GM23338 (cell line): ENCODE measurements at regions not wholly inside any gene's neighbourhood (a gene's known extent, or its start where the extent isn't known, plus 50 kb on each side); places are given as distances from the start of the nearest gene placed in this dataset.

Source experiments
- ATAC-seq: fragments of 200-7000 bp; cut with Tn5 transposase; 3 replicates; pipeline ENCODE4 v1.9.1; 2020
- DNase-seq: peaks from one replicate; pipeline ENCODE4 v3.0.0-alpha.2; 2015; ENCODE audit warnings: low spot score
- H2AFZ ChIP-seq: fragments of 200-600 bp; sonication (generic); 2 replicates; pipeline ENCODE4 v1.8.0; 2016; ENCODE audit warnings: antibody characterized with exemption, mild to moderate bottlenecking, moderate library complexity
- H3F3A ChIP-seq: fragments of 200-600 bp; sonication (generic); replicated peaks from 2 replicates; pipeline ENCODE4 v1.8.0; 2017; ENCODE audit warnings: antibody characterized with exemption, mixed run types, low read depth
- H3K27ac ChIP-seq: fragments of 200-600 bp; sonication (generic); 2 replicates; pipeline ENCODE4 v1.6.1; 2016; ENCODE audit warnings: low read depth
- H3K27me3 ChIP-seq: fragments of 200-600 bp; sonication (generic); 2 replicates; pipeline ENCODE4 v1.8.0; 2016; ENCODE audit warnings: mild to moderate bottlenecking, mixed run types, moderate library complexity; ENCODE audit not compliant: insufficient read depth
- H3K36me3 ChIP-seq: fragments of 200-600 bp; sonication (generic); 2 replicates; pipeline ENCODE4 v1.8.0; 2016; ENCODE audit warnings: mild to moderate bottlenecking; ENCODE audit not compliant: insufficient read depth
- H3K4me1 ChIP-seq: fragments of 200-600 bp; sonication (generic); 2 replicates; pipeline ENCODE4 v1.8.0; 2016; ENCODE audit warnings: mild to moderate bottlenecking, moderate library complexity; ENCODE audit not compliant: insufficient read depth
- H3K4me2 ChIP-seq: fragments of 200-600 bp; sonication (generic); 2 replicates; pipeline ENCODE4 v1.7.1; 2017; ENCODE audit warnings: mixed run types
- H3K4me3 ChIP-seq: fragments of 200-600 bp; sonication (generic); 2 replicates; pipeline ENCODE4 v1.6.1; 2016; ENCODE audit warnings: mixed run types
- H3K79me2 ChIP-seq: fragments of 200-600 bp; sonication (generic); replicated peaks from 2 replicates; pipeline ENCODE4 v1.8.0; 2017; ENCODE audit warnings: mild to moderate bottlenecking; ENCODE audit not compliant: insufficient read depth
- H3K9me2 ChIP-seq: fragments of 200-600 bp; sonication (generic); 2 replicates; pipeline ENCODE4 v1.8.0; 2017; ENCODE audit not compliant: insufficient read depth
- H4K20me1 ChIP-seq: fragments of 200-600 bp; sonication (generic); replicated peaks from 2 replicates; pipeline ENCODE4 v1.8.0; 2017; ENCODE audit warnings: mild to moderate bottlenecking; ENCODE audit not compliant: insufficient read depth
- H3K27ac Mint-ChIP-seq: 2 replicates; pipeline ENCODE4 v1.8.0; 2020; ENCODE audit warnings: inconsistent platforms, mild to moderate bottlenecking, moderate library complexity, mixed read lengths
- H3K27me3 Mint-ChIP-seq: 3 replicates; pipeline ENCODE4 v1.8.0; 2022; ENCODE audit warnings: low read depth, mild to moderate bottlenecking, moderate library complexity, mixed read lengths, inconsistent platforms; ENCODE audit not compliant: insufficient read depth, poor library complexity
- H3K36me3 Mint-ChIP-seq: 3 replicates; pipeline ENCODE4 v1.8.0; 2021; ENCODE audit warnings: low read depth, mild to moderate bottlenecking, inconsistent platforms, moderate library complexity, mixed read lengths
- H3K4me1 Mint-ChIP-seq: 3 replicates; pipeline ENCODE4 v1.8.0; 2020; ENCODE audit warnings: mild to moderate bottlenecking, inconsistent platforms, mixed read lengths
- H3K4me3 Mint-ChIP-seq: 3 replicates; pipeline ENCODE4 v1.8.0; 2021; ENCODE audit warnings: moderate library complexity, mild to moderate bottlenecking, inconsistent platforms, mixed read lengths
- H3K9me3 Mint-ChIP-seq: 3 replicates; pipeline ENCODE4 v1.8.0; 2020; ENCODE audit warnings: moderate library complexity, mild to moderate bottlenecking, inconsistent platforms, mixed read lengths
- CREB1 ChIP-seq: fragments of 250-450 bp; sonication (Bioruptor Pico); IDR thresholded peaks from 2 replicates; pipeline ENCODE4 v1.5.0; 2020; ENCODE audit warnings: low read depth, mild to moderate bottlenecking, moderate library complexity
- EZH2 ChIP-seq: fragments of 200-600 bp; sonication (generic); IDR thresholded peaks from one replicate; pipeline ENCODE4 v1.8.0; 2017; ENCODE audit warnings: antibody characterized with exemption, mild to moderate bottlenecking, low read depth; ENCODE audit not compliant: unreplicated experiment
- EZH2phosphoT487 ChIP-seq: fragments of 200-600 bp; sonication (generic); IDR thresholded peaks from one replicate; pipeline ENCODE4 v1.8.1; 2018; ENCODE audit warnings: antibody characterized with exemption; ENCODE audit not compliant: unreplicated experiment
- NANOG ChIP-seq: IDR thresholded peaks from 2 replicates; pipeline ENCODE4 v1.6.1; 2016; ENCODE audit warnings: antibody characterized with exemption, borderline replicate concordance
- ZNF114 ChIP-seq: fragments of 250-450 bp; sonication (Bioruptor Pico); IDR thresholded peaks from 2 replicates; pipeline ENCODE4 v1.5.0; 2020; ENCODE audit warnings: mild to moderate bottlenecking, moderate library complexity
- ZNF331 ChIP-seq: fragments of 250-450 bp; sonication (Bioruptor Pico); IDR thresholded peaks from 2 replicates; pipeline ENCODE4 v1.5.0; 2020; ENCODE audit warnings: low read depth, mild to moderate bottlenecking, moderate library complexity
- TF ChIP-seq, protein P1 (sequence below): IDR thresholded peaks from 2 replicates; pipeline ENCODE4 v1.6.1; 2016; ENCODE audit warnings: antibody characterized with exemption
- TF ChIP-seq, protein P2 (sequence below): fragments of 250-450 bp; sonication (Bioruptor Pico); IDR thresholded peaks from 2 replicates; pipeline ENCODE4 v1.5.0; 2020; ENCODE audit warnings: mild to moderate bottlenecking, moderate library complexity
- TF ChIP-seq, protein P3 (sequence below): IDR thresholded peaks from one replicate; pipeline ENCODE4 v1.6.1; 2018; ENCODE audit warnings: antibody characterized with exemption; ENCODE audit not compliant: unreplicated experiment

- Mint-ChIP-seq H3K27ac (0 out of 2 replicates have a peak overlapping the region, but pooled peaks have one; percentile 5), H3K4me3 (no peak overlapping the region), H3K4me1 (peaks cover 12% of the 10 kb centered on the region), H3K9me3 (no peaks in the 10 kb centered on the region), H3K36me3 (no peaks in the 10 kb centered on the region), H3K27me3 (no peaks in the 10 kb centered on the region)
- no peaks in the 10 kb centered on the region for H3K4me1 ChIP-seq
- H4K20me1 ChIP-seq, result no peaks in the 10 kb centered on the region
- H3K27me3 ChIP-seq, result no peaks in the 10 kb centered on the region
- no peak overlapping the region for H3K4me3 ChIP-seq
- H3K79me2 ChIP-seq, result no peaks in the 10 kb centered on the region
- H3K27ac ChIP-seq, result no peak overlapping the region
- peak; percentile 2 for DNase-seq
- H3K4me2 ChIP-seq, result no peak overlapping the region
- H3F3A ChIP-seq, result no peaks in the 10 kb centered on the region
- no peaks in the 10 kb centered on the region for H3K36me3 ChIP-seq
- no peak for ATAC-seq
- TF ChIP-seq ZNF331 (CRISPR knock-in tag), result no peak
- TF ChIP-seq, protein P1, sequence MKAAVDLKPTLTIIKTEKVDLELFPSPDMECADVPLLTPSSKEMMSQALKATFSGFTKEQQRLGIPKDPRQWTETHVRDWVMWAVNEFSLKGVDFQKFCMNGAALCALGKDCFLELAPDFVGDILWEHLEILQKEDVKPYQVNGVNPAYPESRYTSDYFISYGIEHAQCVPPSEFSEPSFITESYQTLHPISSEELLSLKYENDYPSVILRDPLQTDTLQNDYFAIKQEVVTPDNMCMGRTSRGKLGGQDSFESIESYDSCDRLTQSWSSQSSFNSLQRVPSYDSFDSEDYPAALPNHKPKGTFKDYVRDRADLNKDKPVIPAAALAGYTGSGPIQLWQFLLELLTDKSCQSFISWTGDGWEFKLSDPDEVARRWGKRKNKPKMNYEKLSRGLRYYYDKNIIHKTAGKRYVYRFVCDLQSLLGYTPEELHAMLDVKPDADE, result no peak
- TF ChIP-seq EZH2, result no peak
- TF ChIP-seq CREB1, result no peak
- TF ChIP-seq ZNF114 (CRISPR knock-in tag), result no peak
- TF ChIP-seq, protein P2, sequence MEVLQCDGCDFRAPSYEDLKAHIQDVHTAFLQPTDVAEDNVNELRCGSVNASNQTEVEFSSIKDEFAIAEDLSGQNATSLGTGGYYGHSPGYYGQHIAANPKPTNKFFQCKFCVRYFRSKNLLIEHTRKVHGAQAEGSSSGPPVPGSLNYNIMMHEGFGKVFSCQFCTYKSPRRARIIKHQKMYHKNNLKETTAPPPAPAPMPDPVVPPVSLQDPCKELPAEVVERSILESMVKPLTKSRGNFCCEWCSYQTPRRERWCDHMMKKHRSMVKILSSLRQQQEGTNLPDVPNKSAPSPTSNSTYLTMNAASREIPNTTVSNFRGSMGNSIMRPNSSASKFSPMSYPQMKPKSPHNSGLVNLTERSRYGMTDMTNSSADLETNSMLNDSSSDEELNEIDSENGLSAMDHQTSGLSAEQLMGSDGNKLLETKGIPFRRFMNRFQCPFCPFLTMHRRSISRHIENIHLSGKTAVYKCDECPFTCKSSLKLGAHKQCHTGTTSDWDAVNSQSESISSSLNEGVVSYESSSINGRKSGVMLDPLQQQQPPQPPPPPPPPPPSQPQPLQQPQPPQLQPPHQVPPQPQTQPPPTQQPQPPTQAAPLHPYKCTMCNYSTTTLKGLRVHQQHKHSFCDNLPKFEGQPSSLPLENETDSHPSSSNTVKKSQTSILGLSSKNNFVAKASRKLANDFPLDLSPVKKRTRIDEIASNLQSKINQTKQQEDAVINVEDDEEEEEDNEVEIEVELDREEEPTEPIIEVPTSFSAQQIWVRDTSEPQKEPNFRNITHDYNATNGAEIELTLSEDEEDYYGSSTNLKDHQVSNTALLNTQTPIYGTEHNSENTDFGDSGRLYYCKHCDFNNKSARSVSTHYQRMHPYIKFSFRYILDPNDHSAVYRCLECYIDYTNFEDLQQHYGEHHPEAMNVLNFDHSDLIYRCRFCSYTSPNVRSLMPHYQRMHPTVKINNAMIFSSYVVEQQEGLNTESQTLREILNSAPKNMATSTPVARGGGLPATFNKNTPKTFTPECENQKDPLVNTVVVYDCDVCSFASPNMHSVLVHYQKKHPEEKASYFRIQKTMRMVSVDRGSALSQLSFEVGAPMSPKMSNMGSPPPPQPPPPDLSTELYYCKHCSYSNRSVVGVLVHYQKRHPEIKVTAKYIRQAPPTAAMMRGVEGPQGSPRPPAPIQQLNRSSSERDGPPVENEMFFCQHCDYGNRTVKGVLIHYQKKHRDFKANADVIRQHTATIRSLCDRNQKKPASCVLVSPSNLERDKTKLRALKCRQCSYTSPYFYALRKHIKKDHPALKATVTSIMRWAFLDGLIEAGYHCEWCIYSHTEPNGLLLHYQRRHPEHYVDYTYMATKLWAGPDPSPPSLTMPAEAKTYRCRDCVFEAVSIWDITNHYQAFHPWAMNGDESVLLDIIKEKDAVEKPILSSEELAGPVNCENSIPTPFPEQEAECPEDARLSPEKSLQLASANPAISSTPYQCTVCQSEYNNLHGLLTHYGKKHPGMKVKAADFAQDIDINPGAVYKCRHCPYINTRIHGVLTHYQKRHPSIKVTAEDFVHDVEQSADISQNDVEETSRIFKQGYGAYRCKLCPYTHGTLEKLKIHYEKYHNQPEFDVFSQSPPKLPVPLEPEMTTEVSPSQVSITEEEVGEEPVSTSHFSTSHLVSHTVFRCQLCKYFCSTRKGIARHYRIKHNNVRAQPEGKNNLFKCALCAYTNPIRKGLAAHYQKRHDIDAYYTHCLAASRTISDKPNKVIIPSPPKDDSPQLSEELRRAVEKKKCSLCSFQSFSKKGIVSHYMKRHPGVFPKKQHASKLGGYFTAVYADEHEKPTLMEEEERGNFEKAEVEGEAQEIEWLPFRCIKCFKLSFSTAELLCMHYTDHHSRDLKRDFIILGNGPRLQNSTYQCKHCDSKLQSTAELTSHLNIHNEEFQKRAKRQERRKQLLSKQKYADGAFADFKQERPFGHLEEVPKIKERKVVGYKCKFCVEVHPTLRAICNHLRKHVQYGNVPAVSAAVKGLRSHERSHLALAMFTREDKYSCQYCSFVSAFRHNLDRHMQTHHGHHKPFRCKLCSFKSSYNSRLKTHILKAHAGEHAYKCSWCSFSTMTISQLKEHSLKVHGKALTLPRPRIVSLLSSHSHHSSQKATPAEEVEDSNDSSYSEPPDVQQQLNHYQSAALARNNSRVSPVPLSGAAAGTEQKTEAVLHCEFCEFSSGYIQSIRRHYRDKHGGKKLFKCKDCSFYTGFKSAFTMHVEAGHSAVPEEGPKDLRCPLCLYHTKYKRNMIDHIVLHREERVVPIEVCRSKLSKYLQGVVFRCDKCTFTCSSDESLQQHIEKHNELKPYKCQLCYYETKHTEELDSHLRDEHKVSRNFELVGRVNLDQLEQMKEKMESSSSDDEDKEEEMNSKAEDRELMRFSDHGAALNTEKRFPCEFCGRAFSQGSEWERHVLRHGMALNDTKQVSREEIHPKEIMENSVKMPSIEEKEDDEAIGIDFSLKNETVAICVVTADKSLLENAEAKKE (CRISPR knock-in tag), result no peak
- TF ChIP-seq NANOG, result no peak
- no peak for TF ChIP-seq EZH2phosphoT487
- TF ChIP-seq, protein P3, sequence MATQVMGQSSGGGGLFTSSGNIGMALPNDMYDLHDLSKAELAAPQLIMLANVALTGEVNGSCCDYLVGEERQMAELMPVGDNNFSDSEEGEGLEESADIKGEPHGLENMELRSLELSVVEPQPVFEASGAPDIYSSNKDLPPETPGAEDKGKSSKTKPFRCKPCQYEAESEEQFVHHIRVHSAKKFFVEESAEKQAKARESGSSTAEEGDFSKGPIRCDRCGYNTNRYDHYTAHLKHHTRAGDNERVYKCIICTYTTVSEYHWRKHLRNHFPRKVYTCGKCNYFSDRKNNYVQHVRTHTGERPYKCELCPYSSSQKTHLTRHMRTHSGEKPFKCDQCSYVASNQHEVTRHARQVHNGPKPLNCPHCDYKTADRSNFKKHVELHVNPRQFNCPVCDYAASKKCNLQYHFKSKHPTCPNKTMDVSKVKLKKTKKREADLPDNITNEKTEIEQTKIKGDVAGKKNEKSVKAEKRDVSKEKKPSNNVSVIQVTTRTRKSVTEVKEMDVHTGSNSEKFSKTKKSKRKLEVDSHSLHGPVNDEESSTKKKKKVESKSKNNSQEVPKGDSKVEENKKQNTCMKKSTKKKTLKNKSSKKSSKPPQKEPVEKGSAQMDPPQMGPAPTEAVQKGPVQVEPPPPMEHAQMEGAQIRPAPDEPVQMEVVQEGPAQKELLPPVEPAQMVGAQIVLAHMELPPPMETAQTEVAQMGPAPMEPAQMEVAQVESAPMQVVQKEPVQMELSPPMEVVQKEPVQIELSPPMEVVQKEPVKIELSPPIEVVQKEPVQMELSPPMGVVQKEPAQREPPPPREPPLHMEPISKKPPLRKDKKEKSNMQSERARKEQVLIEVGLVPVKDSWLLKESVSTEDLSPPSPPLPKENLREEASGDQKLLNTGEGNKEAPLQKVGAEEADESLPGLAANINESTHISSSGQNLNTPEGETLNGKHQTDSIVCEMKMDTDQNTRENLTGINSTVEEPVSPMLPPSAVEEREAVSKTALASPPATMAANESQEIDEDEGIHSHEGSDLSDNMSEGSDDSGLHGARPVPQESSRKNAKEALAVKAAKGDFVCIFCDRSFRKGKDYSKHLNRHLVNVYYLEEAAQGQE, result no peak
- no peak overlapping the region for H2AFZ ChIP-seq
- H3K9me2 ChIP-seq, result 0 out of 2 replicates have a peak, but pooled peaks cover 4% of the 10 kb centered on the region
Observed at GRCh38 chr18:27595113-27595838, 410.2 kb upstream of the CHST9 start.
